ENCODE measurements at regions not wholly inside any gene's neighbourhood (a gene's known extent, or its start where the extent isn't known, plus 50 kb on each side); places are given as distances from the start of the nearest gene placed in this dataset.

- TF ChIP-seq CTCF (IDR thresholded peaks at IDR 0.05) (no peak), ELF4 (CRISPR knock-in tag; IDR thresholded peaks at IDR 0.05; ENCODE audit: low read depth) (no peak), E2F5 (CRISPR knock-in tag; IDR thresholded peaks at IDR 0.05) (no peak), JUN (CRISPR knock-in tag; IDR thresholded peaks at IDR 0.05) (no peak), SMAD4 (CRISPR knock-in tag; IDR thresholded peaks at IDR 0.05) (no peak), OVOL2 (CRISPR knock-in tag; IDR thresholded peaks at IDR 0.05; ENCODE audit: borderline replicate concordance) (no peak), KAT7 (CRISPR knock-in tag; IDR thresholded peaks at IDR 0.05; ENCODE audit: borderline replicate concordance) (no peak), FOXK1 (CRISPR knock-in tag; IDR thresholded peaks at IDR 0.05) (no peak), CREB1 (CRISPR knock-in tag; IDR thresholded peaks at IDR 0.05) (no peak), ZNF425 (CRISPR knock-in tag; conservative IDR thresholded peaks at IDR 0.05) (no peak), SMAD3 (CRISPR knock-in tag; IDR thresholded peaks at IDR 0.05; ENCODE audit: borderline replicate concordance) (no peak), EMX1 (CRISPR knock-in tag; IDR thresholded peaks at IDR 0.05) (no peak), AFF4 (CRISPR knock-in tag; IDR thresholded peaks at IDR 0.05; ENCODE audit: borderline replicate concordance) (no peak)
- TF ChIP-seq, protein P1, sequence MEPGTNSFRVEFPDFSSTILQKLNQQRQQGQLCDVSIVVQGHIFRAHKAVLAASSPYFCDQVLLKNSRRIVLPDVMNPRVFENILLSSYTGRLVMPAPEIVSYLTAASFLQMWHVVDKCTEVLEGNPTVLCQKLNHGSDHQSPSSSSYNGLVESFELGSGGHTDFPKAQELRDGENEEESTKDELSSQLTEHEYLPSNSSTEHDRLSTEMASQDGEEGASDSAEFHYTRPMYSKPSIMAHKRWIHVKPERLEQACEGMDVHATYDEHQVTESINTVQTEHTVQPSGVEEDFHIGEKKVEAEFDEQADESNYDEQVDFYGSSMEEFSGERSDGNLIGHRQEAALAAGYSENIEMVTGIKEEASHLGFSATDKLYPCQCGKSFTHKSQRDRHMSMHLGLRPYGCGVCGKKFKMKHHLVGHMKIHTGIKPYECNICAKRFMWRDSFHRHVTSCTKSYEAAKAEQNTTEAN (CRISPR knock-in tag; IDR thresholded peaks at IDR 0.05) = no peak
These were observed 225.7 kb upstream of the ADAMTS9 start for GRCh38 chr3:64913515-64913914.

All from WTC11 (cell line).